K562 (cell line): ENCODE measurements at regions not wholly inside any gene's neighbourhood (a gene's known extent, or its start where the extent isn't known, plus 50 kb on each side); places are given as distances from the start of the nearest gene placed in this dataset.
"Not testable (repeated sequence)": the region's sequence is repeated elsewhere in the genome, so short reads cannot be mapped to it uniquely, and the experiment has no call there.

ENCODE experiments used
- ATAC-seq: fragments of 200-7000 bp; cut with Tn5 transposase; 3 replicates; pipeline ENCODE4 v1.9.1; 2020; ENCODE audit warnings: moderate library complexity
- BruUV-seq: library from RNA; stranded (reverse); fragments of 400-500 nt; replicated peaks from 2 replicates; lab custom pipeline; 2021; lab: Mats Ljungman, UMichigan
- CTCF ChIA-PET: fragments of 300-600 bp; formaldehyde crosslinking; extraction: SDS; loops from one replicate; lab custom pipeline; 2021; ENCODE audit warnings: low intra/inter-chr PET ratio; lab: Yijun Ruan, JAX
- POLR2A ChIA-PET: fragments of 300-600, 350-650 bp; sonication (Branson Sonifier 250); formaldehyde crosslinking; extraction: SDS; loops from one replicate; lab custom pipeline; 2021; ENCODE audit warnings: antibody characterized with exemption, inconsistent platforms; lab: Yijun Ruan, JAX
- DNase-seq, 4 experiments: peaks; one replicate each; pipeline versions ENCODE4 v3.0.0 to v3.0.0-alpha.2; 2011 to 2018; ENCODE audit warnings: low spot score in 3 of 4, mixed read lengths in 3 of 4; ENCODE audit errors: extremely low read depth in 1 of 4
- FAIRE-seq: peaks from 2 replicates; lab custom pipeline; 2011; peaks lifted over from hg19 to GRCh38; lab: Jason Lieb, UNC
- H2AFZ ChIP-seq: 2 replicates; pipeline ENCODE4 v1.6.0; 2011; ENCODE audit warnings: low read depth, low read length, control low read depth, inconsistent platforms
- H3K27ac ChIP-seq: fragments of 200-600 bp; 3 replicates; pipeline ENCODE4 v1.8.0; 2011; ENCODE audit warnings: low read depth, mild to moderate bottlenecking, control low read depth, inconsistent platforms, low read length, moderate library complexity, mixed read lengths; ENCODE audit errors: extremely low read depth
- H3K27me3 ChIP-seq, 2 experiments: fragments of 300-600 bp in 1 of 2; 2 replicates in 1 of 2; 3 replicates in 1 of 2; pipeline versions ENCODE4 v1.6.0 to v1.8.0; 2011; ENCODE audit warnings: inconsistent platforms in 2 of 2, low read length in 2 of 2, mild to moderate bottlenecking in 1 of 2, mixed read lengths in 1 of 2, moderate library complexity in 1 of 2; ENCODE audit not compliant: control insufficient read depth in 2 of 2, insufficient read depth in 2 of 2
- H3K36me3 ChIP-seq: fragments of 300-600 bp; 3 replicates; pipeline ENCODE4 v1.8.0; 2011; ENCODE audit warnings: mild to moderate bottlenecking, low read length, inconsistent platforms; ENCODE audit not compliant: control insufficient read depth, insufficient read depth
- H3K4me1 ChIP-seq, 2 experiments: fragments of 200-600 bp in 1 of 2; replicated peaks in 1 of 2; 2 replicates in 1 of 2; 3 replicates in 1 of 2; pipeline versions ENCODE4 v1.5.1 to v1.8.0; 2011; ENCODE audit warnings: inconsistent platforms in 2 of 2, low read length in 2 of 2, mild to moderate bottlenecking in 1 of 2, mixed read lengths in 1 of 2, moderate library complexity in 1 of 2; ENCODE audit not compliant: control insufficient read depth in 2 of 2, insufficient read depth in 2 of 2
- H3K4me2 ChIP-seq: 2 replicates; pipeline ENCODE4 v1.6.1; 2011; ENCODE audit warnings: low read length, control low read depth, inconsistent platforms, mixed read lengths; ENCODE audit not compliant: insufficient read depth
- H3K4me3 ChIP-seq: fragments of 200-600 bp; sonication (generic), shearing (Covaris generic); 2 replicates; pipeline ENCODE4 v1.5.1; 2016; ENCODE audit warnings: control low read depth, inconsistent platforms
- H3K79me2 ChIP-seq: fragments of 200-600 bp; 3 replicates; pipeline ENCODE4 v1.8.0; 2011; ENCODE audit warnings: low read length, inconsistent platforms; ENCODE audit not compliant: control insufficient read depth, insufficient read depth
- H3K9ac ChIP-seq, 2 experiments: 2 replicates each; pipeline versions ENCODE4 v1.6.0 to v1.6.1; 2011; ENCODE audit warnings: low read depth in 2 of 2, low read length in 2 of 2, control low read depth in 1 of 2, inconsistent platforms in 1 of 2, mild to moderate bottlenecking in 1 of 2, mixed read lengths in 1 of 2; ENCODE audit not compliant: insufficient read depth in 1 of 2
- H3K9me1 ChIP-seq: one replicate; pipeline ENCODE4 v1.6.0; 2011; ENCODE audit warnings: inconsistent platforms, mild to moderate bottlenecking, low read length, moderate library complexity; ENCODE audit not compliant: control insufficient read depth, insufficient read depth
- H3K9me3 ChIP-seq: replicated peaks from 2 replicates; pipeline ENCODE4 v1.5.1; 2011; ENCODE audit warnings: low read depth, low read length, inconsistent platforms; ENCODE audit not compliant: control insufficient read depth, insufficient read depth
- H4K20me1 ChIP-seq: replicated peaks from 2 replicates; pipeline ENCODE4 v1.6.1; 2011; ENCODE audit warnings: low read length, inconsistent platforms, mixed read lengths; ENCODE audit not compliant: control insufficient read depth, insufficient read depth
- BHLHE40 ChIP-seq: IDR thresholded peaks from 2 replicates; pipeline ENCODE4 v1.6.1; 2011; ENCODE audit warnings: low read length, improper control_type of control experiment
- KDM5B ChIP-seq: fragments of 200-600 bp; sonication (generic); IDR thresholded peaks from 2 replicates; pipeline ENCODE4 v1.6.1; 2012; ENCODE audit warnings: low read depth, mild to moderate bottlenecking, moderate library complexity, low read length, control low read depth, inconsistent platforms; ENCODE audit not compliant: insufficient replicate concordance
- NFE2L1 ChIP-seq: fragments of 450-650 bp; IDR thresholded peaks from 2 replicates; pipeline ENCODE4 v1.6.1; 2016; ENCODE audit warnings: missing genetic modification characterization, low read depth, mild to moderate bottlenecking, missing compliant biosample characterization, moderate library complexity, borderline replicate concordance
- ZNF583 ChIP-seq: fragments of 250-450 bp; sonication (Bioruptor Pico); IDR thresholded peaks from 2 replicates; pipeline ENCODE4 v1.4.0; 2020
- WGBS: fragments of 100-300 bp; shearing (Covaris generic); methylation state at CpG from one replicate; pipeline ENCODE4 v1.1.6; 2016; ENCODE audit warnings: low coverage, mixed read lengths; ENCODE audit not compliant: insufficient coverage; ENCODE audit errors: missing lambda C conversion rate; 5-methylcytosine and 5-hydroxymethylcytosine counted together
- in situ Hi-C: fragments of 300-500 bp; cut with MboI; formaldehyde crosslinking; loops from 4 replicates; pipeline ENCODE4 v1.15.0; 2018; ENCODE audit warnings: inconsistent platforms, mixed read lengths
- intact Hi-C: fragments of 100-400 bp; cut with micrococcal nuclease; formaldehyde crosslinking; loops from 2 replicates; pipeline ENCODE4 v1.14.2; 2022
- TF ChIP-seq, protein P1 (sequence below): fragments of 450-650 bp; IDR thresholded peaks from one replicate; pipeline ENCODE4 v1.6.1; 2018; ENCODE audit warnings: mild to moderate bottlenecking, moderate library complexity; ENCODE audit not compliant: partially characterized antibody

DNA sequence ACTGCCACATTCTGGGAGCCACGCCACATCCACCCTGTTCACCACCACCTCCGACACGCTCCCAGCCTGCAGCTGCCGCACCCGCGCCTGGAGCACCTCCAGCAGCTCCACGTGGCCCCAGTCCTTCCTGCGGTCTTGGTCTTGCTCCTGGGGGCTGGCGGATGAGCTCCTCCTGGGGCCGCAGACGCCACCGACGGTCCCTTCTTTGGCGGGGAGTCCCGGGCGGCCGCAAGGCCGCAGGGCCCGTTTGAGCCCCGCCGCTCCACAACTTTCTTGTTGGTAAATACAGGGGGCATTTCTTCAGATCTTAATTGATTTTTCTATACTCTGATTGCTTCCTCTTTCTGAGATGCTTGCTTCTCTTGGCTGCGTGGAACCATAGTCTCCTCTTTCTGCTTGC lies 75.3 kb upstream of the MED13 start:
- Histone ChIP-seq H4K20me1 (no peaks in the 10 kb centered on the region), H3K27ac (no peak overlapping the region), H3K9me1 (no peaks in the 10 kb centered on the region), H3K9ac (no peak overlapping the region), H3K36me3 (no peaks in the 10 kb centered on the region), H3K4me1 (peaks cover 16% of the 10 kb centered on the region in 2 experiments; a peak in 4 of 5 replicates), H3K27me3 (no peaks in the 10 kb centered on the region), H2AFZ (no peak overlapping the region), H3K4me2 (no peak overlapping the region), H3K4me3 (no peak overlapping the region), H3K79me2 (no peaks in the 10 kb centered on the region), H3K9me3 (peaks cover 7% of the 10 kb centered on the region)
- ATAC-seq: no peak
- CTCF ChIA-PET: no interaction called here
- FAIRE-seq: no peak
- no peak for DNase-seq
- in situ Hi-C loops: no loop called here
- intact Hi-C loops: no loop called here
- TF ChIP-seq ZNF583 (CRISPR knock-in tag): no peak
- TF ChIP-seq BHLHE40: no peak
- TF ChIP-seq, protein P1, sequence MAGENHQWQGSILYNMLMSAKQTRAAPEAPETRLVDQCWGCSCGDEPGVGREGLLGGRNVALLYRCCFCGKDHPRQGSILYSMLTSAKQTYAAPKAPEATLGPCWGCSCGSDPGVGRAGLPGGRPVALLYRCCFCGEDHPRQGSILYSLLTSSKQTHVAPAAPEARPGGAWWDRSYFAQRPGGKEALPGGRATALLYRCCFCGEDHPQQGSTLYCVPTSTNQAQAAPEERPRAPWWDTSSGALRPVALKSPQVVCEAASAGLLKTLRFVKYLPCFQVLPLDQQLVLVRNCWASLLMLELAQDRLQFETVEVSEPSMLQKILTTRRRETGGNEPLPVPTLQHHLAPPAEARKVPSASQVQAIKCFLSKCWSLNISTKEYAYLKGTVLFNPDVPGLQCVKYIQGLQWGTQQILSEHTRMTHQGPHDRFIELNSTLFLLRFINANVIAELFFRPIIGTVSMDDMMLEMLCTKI: no peak
- no peak for TF ChIP-seq KDM5B
- TF ChIP-seq NFE2L1 (tag): no peak
- 92% methylated on average over 15 of the region's 22 CpGs for WGBS
- POLR2A ChIA-PET: no interaction called here
- no TSS peak for BruUV-seq

DNA sequence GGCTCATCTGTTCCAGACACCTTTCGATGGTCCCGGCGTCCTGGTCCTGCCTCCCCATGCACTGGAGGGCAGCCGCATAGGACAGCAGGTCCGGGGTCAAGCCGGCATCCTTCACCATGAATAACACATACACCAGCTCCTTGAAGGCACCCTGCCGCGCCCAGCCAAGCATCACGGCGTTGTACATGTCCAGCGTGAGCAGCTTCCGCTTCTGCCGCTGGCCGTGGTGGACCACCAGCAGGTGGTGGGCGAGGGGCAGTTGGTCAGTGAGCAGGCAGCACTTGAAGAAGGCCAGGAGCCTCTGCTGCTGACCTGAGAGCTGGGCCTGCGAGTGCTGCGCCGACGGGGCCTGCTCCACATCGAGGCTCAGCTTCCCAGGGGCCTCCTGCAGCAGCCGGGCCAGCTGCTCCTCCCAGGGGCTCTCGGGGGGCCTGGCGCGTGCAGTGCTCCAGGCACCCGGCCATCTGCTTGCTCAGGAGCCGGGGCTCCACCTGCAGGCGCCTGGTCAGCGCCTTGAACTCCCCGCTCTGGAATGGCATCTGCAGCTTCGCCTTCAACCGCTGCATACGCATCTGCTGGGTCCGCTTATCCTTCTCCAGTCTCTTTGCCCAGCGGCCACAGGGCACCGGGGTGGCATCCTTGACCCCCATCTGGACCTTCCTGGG lies 74.7 kb upstream of the MED13 start:
- H3K27me3 ChIP-seq, H3K9ac ChIP-seq, H3K36me3 ChIP-seq, in situ Hi-C loops, H3K79me2 ChIP-seq, H3K9me1 ChIP-seq, H4K20me1 ChIP-seq, CTCF ChIA-PET, H3K4me3 ChIP-seq, ATAC-seq, H3K9me3 ChIP-seq, intact Hi-C loops, H3K27ac ChIP-seq, FAIRE-seq, DNase-seq, H2AFZ ChIP-seq, BruUV-seq, POLR2A ChIA-PET, H3K4me2 ChIP-seq: not testable (repeated sequence)
- H3K4me1 ChIP-seq: peaks cover 16% of the 10 kb centered on the region in 2 experiments; a peak in 4 of 5 replicates
- 91% methylated on average over 11 of the region's 35 CpGs for WGBS
